ENCODE measurements at regions not wholly inside any gene's neighbourhood (a gene's known extent, or its start where the extent isn't known, plus 50 kb on each side); places are given as distances from the start of the nearest gene placed in this dataset.

DNA sequence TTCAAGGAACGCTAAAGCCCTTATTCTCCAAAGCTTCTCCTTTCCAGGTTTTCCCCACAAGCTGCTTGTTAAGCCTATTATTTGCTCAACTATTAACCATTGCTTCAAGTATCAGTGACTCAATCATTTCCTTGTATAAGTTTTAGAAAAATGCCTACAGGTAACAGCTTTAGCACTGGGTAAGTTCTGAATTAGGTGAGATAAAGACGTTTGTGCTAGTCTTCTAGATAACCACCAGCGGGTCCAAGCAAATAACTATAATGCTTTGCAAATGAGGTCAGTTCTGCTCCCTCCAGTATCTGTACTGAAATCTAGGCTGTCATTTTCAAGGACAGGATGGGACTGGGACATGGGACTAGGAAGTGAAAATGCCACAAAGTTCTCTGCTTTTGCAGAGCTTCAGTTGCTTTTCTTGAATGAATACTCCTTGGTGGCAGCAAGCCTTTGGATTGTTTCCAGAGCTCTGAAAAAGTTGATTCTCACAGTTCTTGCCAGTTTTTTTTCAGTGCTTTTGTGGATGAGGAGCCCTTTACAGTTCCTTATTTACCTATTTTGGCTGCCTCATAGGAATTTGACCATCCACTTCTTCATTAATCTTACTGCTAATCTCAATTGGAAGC, 1487.7 kb downstream of the EFNB2 start:
- DNase-seq (ENCODE audit: low read depth): no peak

DNA sequence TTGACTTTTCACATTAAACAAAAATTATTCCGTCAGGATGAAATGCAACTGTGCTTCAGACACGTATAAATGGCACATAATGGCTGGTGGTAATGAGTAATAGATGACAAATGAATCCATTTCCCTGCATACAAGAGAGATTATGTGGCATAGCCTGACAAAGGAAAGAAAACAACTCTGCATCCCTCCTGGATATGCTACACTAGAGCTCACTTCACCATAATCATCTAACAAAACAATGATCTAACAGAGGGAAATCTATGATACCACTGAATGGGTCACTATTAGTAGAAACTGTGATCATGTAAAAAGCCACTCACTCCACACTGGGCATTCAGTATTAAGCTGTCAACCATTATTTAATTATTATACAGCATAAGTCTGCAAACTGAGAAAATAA, 1498.4 kb downstream of the EFNB2 start:
- no peak for DNase-seq (ENCODE audit: low read depth)

DNA sequence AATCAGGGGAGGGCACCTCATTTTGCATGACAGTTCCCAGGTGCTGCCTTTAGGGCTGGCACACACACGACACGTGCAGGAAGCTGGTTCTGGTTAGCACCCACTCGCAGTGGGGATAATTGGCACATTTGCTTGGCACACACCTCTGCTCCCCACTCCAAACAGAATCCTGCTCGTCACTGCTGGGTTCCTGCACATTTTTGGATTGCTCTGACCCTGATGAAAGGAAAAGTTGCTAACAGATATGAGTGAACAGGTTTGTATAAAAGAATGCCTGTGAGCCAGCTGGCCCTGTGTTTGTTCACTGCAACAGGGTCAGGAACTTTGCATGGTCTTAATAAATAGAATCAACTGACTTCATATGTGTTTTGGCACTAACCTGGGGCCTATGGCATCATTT, 1500.4 kb downstream of the EFNB2 start:
- DNase-seq (ENCODE audit: low read depth): no peak

DNA sequence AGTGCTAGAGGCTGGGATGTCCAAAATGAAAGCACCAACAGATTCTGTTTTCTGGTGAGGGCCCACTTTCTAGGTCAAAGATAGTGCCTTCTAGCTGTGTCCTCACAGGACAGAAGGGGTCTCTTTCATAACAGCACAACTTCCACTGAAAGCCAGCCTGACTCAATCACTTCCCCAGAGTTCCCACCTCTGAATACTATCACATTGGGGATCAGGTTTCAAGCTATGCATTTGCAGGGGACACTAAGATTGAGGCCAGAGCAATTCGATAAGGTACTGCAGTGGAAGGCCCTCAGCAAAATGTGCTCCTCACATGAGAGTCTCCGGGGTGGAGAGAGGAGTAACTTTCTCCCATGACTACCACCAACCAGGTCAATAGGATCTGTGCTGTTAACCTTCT, 1501.5 kb downstream of the EFNB2 start:
- no peak for DNase-seq (ENCODE audit: low read depth)

DNA sequence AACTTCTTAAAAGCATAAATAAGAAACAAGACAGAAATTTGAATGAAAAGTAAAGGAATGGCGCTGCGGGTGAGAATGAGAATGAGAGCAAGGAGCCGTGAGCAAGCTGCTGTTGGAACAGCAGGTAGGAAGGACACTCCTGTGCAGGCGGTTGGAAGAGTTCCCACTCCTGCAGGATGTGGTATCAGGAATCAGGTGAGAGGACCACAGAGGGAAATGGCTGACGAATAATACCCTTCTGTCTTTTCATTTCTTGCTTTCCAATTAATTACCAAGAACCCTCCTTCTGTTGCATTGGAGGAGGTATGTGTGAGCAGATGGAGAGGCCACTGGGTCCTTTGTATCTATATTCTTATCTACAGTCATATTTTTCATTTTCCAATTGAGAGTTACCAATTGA, 1504.2 kb downstream of the EFNB2 start:
- no peak for DNase-seq (ENCODE audit: low read depth)

DNA sequence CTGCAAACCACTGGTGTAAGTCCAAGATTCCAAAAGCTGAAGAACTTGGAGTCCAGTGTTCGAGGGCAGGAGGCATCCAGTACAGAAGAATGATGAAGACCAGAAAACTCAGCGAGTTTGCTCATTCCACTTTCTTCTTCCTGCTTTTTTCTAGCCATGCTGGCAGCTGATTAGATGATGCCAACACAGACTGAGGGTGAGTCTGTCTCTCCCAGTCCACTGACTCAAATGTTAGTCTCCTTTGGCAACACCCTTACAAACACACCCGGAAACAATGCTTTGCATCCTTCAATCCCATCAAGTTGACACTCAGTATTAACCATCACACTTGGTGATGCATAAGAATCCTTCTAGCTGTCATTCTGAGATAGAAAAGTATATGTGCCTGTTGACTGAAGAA, 1504.6 kb downstream of the EFNB2 start:
- DNase-seq (ENCODE audit: low read depth): no peak

DNA sequence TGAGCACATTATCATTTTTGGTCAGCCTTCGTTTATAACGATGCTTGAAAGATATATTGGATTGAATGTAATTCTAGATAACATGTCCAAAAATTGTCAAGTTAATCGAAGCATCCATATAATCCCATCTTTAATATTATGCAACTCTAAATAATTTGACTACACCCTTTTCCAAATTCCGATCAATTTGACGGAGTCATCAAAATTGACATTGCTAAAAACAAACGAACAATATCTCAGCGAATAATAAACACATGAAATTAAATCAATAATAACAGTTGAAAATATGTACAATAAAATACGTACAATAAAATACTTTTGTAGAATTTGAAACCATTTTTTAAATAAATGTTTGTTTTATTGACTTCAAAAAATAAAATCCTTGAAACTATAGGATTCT, 1516.4 kb downstream of the EFNB2 start:
- DNase-seq (ENCODE audit: low read depth): no peak

DNA sequence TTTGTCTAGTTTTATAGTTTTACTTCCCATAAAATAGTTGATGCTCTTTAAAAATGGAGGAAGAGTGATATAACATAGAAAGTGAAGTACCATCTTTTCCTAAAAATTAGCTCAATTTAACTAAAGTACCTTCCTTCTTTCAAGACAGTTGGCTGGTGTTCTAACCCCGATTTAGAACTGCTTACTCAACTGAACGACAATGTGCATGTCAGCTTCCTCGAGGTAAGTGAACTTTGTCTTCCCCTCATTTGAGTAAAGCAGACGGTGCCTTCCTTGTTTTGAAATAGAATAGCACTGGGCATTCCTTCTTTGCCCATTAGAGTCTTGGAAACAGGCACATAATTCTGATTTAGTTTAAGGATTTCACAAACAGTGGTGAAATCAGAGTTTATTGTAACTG, 1519.2 kb downstream of the EFNB2 start:
- DNase-seq (ENCODE audit: low read depth): no peak

DNA sequence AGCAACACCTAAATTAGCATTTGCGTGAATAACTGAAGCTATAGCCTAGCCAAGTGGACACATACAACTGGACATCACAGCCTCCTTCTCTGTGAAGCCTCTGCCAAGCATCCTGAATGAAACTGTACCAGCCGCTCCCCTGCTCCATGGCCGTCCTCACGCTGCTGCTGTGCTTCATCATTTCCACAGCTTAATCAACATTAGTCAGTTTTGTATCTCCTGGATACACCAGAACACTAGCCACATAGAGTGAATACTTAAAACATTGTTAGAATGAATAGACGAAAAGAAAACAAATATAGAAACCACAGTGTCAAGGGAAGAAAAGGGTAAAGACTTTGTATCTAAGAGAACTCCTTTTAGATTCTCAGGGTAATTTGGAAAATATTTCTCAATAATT, 1526.9 kb downstream of the EFNB2 start:
- no peak for DNase-seq (ENCODE audit: low read depth)

DNA sequence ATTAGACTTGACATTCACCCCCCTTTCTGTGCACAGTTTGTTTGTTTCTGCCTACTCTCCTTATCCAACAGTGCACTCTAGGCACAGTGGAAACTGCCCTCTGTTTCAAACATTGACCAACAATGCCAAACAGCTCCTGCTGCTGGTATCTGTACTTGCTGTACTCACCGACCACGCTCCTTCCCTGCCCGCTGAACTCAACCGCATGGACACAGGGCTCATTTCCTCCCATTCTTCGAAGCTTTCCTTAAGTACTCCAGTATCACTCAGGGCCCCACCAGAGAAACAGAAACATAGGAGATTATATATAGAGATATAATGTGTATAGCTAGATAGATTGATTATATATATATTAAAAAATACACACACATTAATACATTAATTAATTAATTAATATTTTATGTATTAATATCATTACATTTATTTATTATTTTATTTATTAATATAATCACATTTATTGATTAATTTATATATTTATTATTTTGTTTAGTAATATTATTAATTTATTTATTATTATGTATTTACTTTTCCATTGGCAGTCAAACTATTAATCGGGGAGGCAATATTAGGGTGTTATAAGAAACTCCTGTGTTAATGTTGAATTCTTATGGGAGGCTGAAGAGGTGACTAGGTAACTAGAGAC, 1528.2 kb downstream of the EFNB2 start:
- DNase-seq (ENCODE audit: low read depth): no peak

DNA sequence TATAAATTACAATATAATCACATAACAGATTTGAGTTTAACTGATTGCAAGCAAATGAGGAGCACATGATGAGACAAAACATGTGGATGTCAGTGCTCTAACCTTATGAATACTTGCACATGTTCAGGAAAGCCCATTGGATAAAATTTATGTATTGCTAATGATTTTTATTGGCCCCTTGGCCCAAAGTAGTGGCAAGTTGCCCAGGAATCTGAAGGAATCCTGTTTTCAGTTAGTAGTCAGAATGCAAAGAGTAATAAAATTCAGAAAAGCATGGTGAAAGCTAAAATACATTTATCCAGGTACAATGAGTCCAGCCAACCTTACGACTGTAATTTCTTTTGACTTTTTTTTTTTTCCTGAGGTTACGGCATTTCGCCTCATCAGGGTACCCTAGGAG, 1539.4 kb downstream of the EFNB2 start:
- no peak for DNase-seq (ENCODE audit: low read depth)

DNA sequence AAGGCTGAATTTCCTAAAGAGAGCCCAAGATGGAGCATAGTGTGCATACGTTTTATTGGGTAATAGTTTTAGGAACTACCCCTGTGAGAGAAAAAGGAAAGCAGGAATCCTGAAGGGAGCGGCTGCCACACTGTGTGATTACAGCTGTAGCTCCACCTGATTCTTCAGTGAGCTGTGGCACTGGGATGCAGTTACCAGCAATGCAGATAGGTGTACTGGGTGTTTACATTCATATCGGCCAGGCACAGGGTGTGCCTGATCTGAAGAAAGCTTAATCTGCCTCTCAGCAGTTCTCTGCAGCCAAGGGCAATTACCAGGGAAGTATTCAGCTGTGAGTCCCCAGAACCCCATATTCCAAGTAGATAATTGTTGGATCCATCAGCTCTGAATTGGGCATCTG, 1541.8 kb downstream of the EFNB2 start:
- DNase-seq (ENCODE audit: low read depth): no peak

DNA sequence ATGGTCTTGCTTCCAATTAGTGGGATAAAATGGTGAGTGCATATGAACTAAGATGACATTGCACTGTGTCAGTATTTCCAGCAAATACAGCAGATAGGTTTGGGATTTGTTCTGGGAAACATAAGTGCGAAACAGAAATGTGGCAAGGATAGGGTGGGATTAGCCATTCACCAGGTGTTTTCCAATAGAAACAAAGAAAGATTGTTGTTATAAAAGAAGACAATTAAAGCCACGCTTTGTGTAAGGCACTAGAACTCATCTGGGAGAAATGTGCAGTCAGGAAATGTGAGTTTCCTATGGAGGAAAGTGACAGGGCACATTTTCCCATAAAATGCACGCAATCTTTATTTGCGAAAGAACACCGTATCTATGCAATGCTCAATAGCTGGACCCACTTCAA, 1547.8 kb downstream of the EFNB2 start:
- no peak for DNase-seq (ENCODE audit: low read depth)

DNA sequence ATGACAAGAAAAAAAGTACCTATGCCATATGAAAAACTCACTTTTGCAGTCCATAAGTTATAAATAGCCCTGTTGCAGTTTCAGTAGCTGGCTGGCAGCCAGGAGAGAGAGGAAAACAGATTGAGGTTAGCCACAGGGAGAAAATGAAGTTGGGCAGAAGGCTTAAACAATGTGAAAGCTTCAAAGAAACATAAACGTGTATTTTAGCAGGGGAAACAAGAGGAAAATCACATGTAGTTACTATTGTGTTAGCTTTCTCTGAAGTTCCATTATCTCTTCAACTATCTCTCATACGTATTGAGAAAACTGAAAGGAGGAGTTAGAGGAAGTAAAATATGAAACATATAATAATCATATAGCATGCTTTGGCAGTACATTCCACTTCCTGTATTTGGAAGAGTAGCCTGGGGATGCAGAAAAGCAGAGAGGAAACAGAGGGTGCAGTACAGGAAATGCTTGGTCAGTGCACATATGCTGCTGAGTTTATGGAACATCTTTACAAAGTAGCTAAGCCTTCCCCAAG, 1551.1 kb downstream of the EFNB2 start:
- peak; percentile 11 for DNase-seq (ENCODE audit: low read depth)

DNA sequence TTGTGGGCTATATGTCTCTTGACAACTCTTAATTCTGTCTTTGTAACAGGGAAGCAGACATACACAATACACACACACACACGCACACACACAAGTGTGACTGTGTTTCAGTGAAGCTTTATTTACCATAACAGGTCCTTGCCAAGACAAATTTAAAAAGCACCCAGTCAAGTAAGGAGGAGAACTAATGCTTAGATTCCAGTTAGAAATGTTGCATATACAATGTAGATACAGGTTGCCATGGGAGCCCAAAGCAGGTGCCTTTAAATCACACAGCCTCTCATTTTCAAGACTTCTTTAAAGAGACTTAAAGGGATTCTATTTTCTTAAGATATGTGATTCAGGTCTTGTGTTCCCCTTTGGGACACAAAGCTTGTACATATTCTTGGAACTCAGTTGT, 1551.9 kb downstream of the EFNB2 start:
- DNase-seq (ENCODE audit: low read depth): no peak

DNA sequence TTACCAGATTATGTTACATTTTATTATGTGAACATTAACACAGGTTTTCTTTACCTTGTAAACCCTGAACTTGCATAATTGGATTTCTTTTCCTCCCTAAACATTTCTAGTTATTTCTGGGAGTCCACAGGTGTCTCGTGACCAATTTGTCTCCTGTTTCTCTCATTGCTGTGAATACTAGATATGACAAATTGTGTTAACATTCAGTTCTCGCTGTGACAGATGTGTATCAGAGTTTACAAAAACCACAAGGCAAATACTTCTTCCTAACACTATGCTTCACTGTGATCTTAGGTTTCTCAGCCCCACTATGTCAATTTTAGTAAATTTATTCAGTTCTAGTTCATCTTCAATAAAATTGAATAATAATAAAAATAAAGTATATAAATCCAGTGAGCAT, 1554.9 kb downstream of the EFNB2 start:
- no peak for DNase-seq (ENCODE audit: low read depth)

DNA sequence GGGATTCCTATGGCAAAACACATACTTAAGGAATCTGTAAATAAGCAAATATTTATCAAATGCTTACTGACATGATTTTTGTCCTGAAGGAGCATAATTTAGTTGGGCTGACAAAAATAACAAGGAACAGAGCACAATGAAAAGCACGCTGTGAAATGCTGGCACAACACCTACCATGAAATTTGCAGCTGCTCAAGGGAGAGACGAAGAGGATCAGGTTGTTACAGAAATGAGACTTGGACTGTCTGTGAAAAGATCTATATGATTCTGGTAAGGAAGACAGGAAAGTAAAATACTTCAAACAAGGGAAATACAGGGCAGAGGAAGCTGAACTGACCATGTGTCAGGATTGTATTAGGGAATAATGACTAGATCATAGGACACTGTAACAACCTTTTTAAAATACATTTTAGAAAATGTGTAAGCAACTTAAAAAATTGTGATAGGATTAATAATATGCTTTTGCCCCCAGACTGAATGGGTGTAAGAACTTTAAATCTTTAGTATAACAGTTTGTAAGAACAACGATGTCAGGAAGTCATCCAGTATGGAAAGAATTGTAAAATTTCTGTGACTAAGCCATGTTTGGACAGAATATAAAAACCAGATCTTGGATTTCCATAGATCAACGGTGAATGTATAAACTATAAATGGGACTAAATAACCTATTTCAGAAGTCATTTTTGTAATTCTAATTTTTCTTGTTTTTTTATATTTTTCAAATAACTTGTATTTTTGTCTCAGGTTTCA, 1556.0 kb downstream of the EFNB2 start:
- no peak for DNase-seq (ENCODE audit: low read depth)

DNA sequence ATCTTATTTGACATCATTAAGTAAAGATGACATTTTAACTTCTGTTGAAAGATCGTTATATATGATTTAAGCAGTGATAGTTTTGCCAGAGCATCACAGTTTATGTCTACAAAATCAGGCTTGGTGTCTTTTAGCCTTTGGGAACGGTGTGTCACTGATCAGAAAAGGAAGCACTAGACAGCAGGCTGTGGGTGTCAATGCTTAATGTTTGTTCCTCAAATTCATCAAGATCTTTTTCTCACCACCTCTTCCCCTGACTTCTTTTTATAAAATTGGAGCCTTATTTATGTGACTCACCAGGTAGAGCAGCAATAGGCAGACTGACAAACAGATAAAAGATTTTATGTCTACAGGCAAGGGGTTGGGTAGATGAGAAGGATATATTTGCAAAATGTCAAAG, 1558.5 kb downstream of the EFNB2 start:
- no peak for DNase-seq (ENCODE audit: low read depth)

DNA sequence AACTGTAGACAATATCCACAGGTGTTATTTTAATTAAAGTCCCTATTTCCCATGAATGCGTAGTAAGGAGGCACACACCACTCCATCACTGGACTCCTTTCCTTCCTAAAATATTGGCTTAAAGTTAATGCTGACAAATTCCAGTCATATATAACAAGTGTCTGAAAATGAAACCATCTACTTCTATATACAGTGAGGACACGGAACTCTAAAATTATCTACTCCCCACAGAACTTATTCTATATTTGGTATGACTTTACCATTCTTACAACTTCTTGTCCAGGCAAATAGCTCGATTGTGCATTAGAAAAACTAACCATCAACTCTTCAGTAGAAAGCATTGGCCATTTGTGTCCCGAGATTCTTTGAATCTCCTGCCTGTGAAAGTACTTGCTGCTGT, 1560.2 kb downstream of the EFNB2 start:
- no peak for DNase-seq (ENCODE audit: low read depth)

DNA sequence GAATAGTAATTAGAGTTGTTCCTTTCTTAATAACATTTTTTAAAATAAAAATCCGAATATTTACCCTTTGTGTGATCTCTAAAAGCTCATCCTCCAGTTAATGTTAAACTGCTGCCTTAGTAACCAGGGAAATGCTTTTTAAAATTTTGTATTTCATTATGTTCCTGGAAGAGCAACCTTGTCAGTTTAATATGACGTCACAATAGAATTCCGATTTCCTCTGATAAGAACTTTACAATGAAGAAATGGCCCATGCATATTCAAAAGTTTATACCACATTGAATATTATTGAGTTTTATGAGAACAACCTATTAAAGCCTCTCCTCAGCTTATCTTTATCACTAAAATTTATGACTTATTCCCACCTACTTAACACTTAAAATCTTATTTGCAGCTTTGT, 1566.6 kb downstream of the EFNB2 start:
- DNase-seq (ENCODE audit: low read depth): no peak

DNA sequence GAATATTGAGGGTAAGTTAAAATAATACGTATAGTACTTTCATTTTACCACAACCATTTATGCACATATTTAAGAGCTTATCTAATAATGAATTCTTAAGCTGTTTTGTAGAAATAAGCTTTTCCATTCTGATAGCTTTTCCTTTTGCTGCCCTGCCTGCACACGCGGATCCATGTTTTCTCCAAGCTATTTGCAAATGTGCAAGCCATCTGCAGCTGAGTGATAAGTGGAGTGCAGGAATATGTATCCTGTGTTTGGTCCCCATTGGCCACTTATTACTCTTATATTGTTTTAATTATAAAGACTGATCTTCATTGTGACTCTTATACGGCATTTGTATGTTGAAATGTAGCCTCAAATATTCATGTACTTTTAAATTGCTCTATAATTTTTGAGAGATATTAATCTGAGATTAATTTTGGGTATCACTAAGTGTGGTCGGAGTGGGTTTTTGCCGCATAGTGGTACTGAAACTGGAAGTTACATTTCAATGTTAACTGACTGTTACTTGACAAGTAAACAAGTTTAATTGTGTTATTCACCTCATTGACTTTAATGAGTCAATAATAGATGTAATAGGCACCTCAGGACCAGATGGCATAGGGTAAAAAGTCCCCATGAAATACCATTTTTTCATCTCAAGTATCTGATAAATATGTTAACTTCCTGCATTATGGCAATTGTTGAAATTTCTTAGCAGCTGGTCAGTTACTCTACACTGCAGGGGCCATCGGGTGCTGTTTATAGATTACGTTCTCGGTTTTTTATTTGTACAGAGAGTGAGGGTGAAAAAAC, 1567.4 kb downstream of the EFNB2 start:
- no peak for DNase-seq (ENCODE audit: low read depth)

DNA sequence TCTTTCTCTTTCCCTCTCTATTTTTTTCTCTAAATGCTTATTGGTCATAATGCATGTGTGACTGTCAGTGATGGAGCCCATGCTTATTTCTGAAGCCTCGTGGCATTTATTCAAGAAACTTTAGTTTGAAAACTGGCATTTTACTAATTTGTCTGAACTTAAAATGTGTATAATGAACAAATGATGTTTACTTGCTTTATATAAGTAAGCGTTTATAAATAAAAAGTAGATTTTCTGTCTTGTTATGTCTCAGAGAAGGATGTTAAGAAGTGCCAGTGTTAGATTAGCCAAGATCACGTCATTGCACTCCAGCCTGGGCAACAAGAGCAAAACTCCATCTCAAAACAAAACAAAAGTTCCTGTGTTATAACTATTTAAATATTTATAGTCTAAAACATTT, 1568.1 kb downstream of the EFNB2 start:
- no peak for DNase-seq (ENCODE audit: low read depth)

DNA sequence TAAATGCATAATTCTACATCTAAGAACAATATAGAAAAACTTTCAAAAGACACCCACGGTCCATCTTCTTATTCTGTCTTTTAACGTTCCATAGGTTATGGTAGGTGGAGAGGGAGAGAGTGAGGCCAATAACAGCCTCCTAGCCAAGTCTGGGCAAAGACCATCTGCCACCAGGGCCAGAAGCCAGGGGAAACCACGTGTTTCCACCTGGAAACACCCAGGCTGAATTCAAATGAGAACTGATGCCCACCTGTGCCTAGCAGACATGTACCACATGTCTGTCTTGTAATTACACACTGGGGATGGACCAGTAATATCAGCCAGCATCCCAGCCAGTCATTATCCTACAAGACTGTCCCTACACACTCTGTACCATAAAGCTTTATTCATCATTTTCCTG, 1573.1 kb downstream of the EFNB2 start:
- no peak for DNase-seq (ENCODE audit: low read depth)
